LoVo (cell line): ENCODE measurements at regions not wholly inside any gene's neighbourhood (a gene's known extent, or its start where the extent isn't known, plus 50 kb on each side); places are given as distances from the start of the nearest gene placed in this dataset.
"Not testable (repeated sequence)": the region's sequence is repeated elsewhere in the genome, so short reads cannot be mapped to it uniquely, and the experiment has no call there.

Source experiments
- DNase-seq: peaks from one replicate; pipeline ENCODE4 v3.0.0-alpha.2; 2016; ENCODE audit warnings: low spot score

- DNase-seq, result no peak
Observed at GRCh38 chr2:36235426-36235825, 120.2 kb upstream of the CRIM1 start.

GRCh38 chr2:36223259-36223658 is 132.3 kb upstream of the CRIM1 start:
- no peak for DNase-seq

GRCh38 chr2:36222485-36222884 is 133.1 kb upstream of the CRIM1 start:
- DNase-seq, result no peak

- DNase-seq, result no peak
Observed at GRCh38 chr2:36214691-36215090, 140.9 kb upstream of the CRIM1 start.

- DNase-seq, result no peak
Observed at GRCh38 chr2:36203366-36203765, 152.2 kb upstream of the CRIM1 start.

GRCh38 chr2:36197181-36197971 is 158.2 kb upstream of the CRIM1 start:
- DNase-seq, result no peak

- DNase-seq, result no peak
Observed at GRCh38 chr2:36193680-36194079, 161.9 kb upstream of the CRIM1 start.

GRCh38 chr2:36192983-36193382 is 162.6 kb upstream of the CRIM1 start:
- no peak for DNase-seq

GRCh38 chr2:36190097-36190496 is 165.5 kb upstream of the CRIM1 start:
- no peak for DNase-seq

- no peak for DNase-seq
Observed at GRCh38 chr2:36185624-36186023, 170.0 kb upstream of the CRIM1 start.

GRCh38 chr2:36184848-36185247 is 170.7 kb upstream of the CRIM1 start:
- no peak for DNase-seq

GRCh38 chr2:36180789-36181482 is 174.6 kb upstream of the CRIM1 start:
- DNase-seq, result not testable (repeated sequence)

- DNase-seq, result not testable (repeated sequence)
Observed at GRCh38 chr2:36180293-36180692, 175.3 kb upstream of the CRIM1 start.

GRCh38 chr2:36179668-36180269 is 175.8 kb upstream of the CRIM1 start:
- DNase-seq, result not testable (repeated sequence)

- DNase-seq, result no peak
Observed at GRCh38 chr2:36178384-36178783, 177.2 kb upstream of the CRIM1 start.

GRCh38 chr2:36177282-36177681 is 178.3 kb upstream of the CRIM1 start:
- DNase-seq, result no peak

- no peak for DNase-seq
Observed at GRCh38 chr2:36174920-36175319, 180.7 kb upstream of the CRIM1 start.

GRCh38 chr2:36173760-36174404 is 181.7 kb upstream of the CRIM1 start:
- DNase-seq, result no peak

- DNase-seq, result no peak
Observed at GRCh38 chr2:36172824-36173223, 182.8 kb upstream of the CRIM1 start.

GRCh38 chr2:36170805-36171204 is 184.8 kb upstream of the CRIM1 start:
- DNase-seq, result no peak

- DNase-seq, result no peak
Observed at GRCh38 chr2:36169843-36170242, 185.7 kb upstream of the CRIM1 start.

- no peak for DNase-seq
Observed at GRCh38 chr2:36168115-36168514, 187.5 kb upstream of the CRIM1 start.

- DNase-seq, result no peak
Observed at GRCh38 chr2:36165132-36165531, 190.4 kb upstream of the CRIM1 start.
